Natural killer cell (primary cell): ENCODE measurements at regions not wholly inside any gene's neighbourhood (a gene's known extent, or its start where the extent isn't known, plus 50 kb on each side); places are given as distances from the start of the nearest gene placed in this dataset.

Experiments
- ATAC-seq, 3 donors: fragments of 150-1000 bp in 2 of 3; fragments of 200-7000 bp in 1 of 3; cut with Tn5 transposase; 1 replicate in 1 of 3; 2 replicates in 2 of 3; pipeline ENCODE4 v1.10.0; 2021; ENCODE audit warnings: mild to moderate bottlenecking in 2 of 3, moderate library complexity in 2 of 3
- DNase-seq, 2 donors: peaks; one replicate each; pipeline versions ENCODE4 v3.0.0 to v3.0.0-alpha.2; 2013 to 2021; ENCODE audit warnings: mixed read lengths in 1 of 2
- H3K27ac ChIP-seq: one replicate; pipeline ENCODE4 v1.5.1; 2013; ENCODE audit warnings: mild to moderate bottlenecking, low read length
- H3K27me3 ChIP-seq: one replicate; pipeline ENCODE4 v1.6.1; 2013; ENCODE audit warnings: low read length; ENCODE audit not compliant: control insufficient read depth, insufficient read depth
- H3K36me3 ChIP-seq: one replicate; pipeline ENCODE4 v1.6.1; 2013; ENCODE audit warnings: low read length; ENCODE audit not compliant: control insufficient read depth, insufficient read depth
- H3K4me1 ChIP-seq: one replicate; pipeline ENCODE4 v1.6.1; 2013; ENCODE audit warnings: low read length; ENCODE audit not compliant: control insufficient read depth, insufficient read depth
- H3K4me3 ChIP-seq: one replicate; pipeline ENCODE4 v1.5.1; 2013; ENCODE audit warnings: low read length
- H3K9me3 ChIP-seq: one replicate; pipeline ENCODE4 v1.6.1; 2013; ENCODE audit warnings: low read length; ENCODE audit not compliant: control insufficient read depth, insufficient read depth
- H3K27ac Mint-ChIP-seq, 2 donors: one replicate each; pipeline ENCODE4 v1.8.0; 2022; ENCODE audit warnings: mild to moderate bottlenecking in 2 of 2, mixed read lengths in 2 of 2, moderate library complexity in 1 of 2
- H3K27me3 Mint-ChIP-seq, 2 donors: one replicate each; pipeline ENCODE4 v1.8.0; 2022; ENCODE audit warnings: low read depth in 2 of 2, mixed read lengths in 2 of 2
- H3K36me3 Mint-ChIP-seq: one replicate; pipeline ENCODE4 v1.8.0; 2022; ENCODE audit warnings: mixed read lengths
- H3K4me1 Mint-ChIP-seq, 2 donors: one replicate each; pipeline ENCODE4 v1.8.0; 2022; ENCODE audit warnings: mixed read lengths in 2 of 2
- H3K4me3 Mint-ChIP-seq: one replicate; pipeline ENCODE4 v1.8.0; 2022; ENCODE audit warnings: mild to moderate bottlenecking, moderate library complexity, mixed read lengths
- H3K9me3 Mint-ChIP-seq, 2 donors: one replicate each; pipeline ENCODE4 v1.8.0; 2022; ENCODE audit warnings: mixed read lengths in 2 of 2
- WGBS: methylation state at CpG from one replicate; pipeline ENCODE4 v1.1.7; 2013; ENCODE audit warnings: missing lambda C conversion rate; ENCODE audit not compliant: insufficient coverage; 5-methylcytosine and 5-hydroxymethylcytosine counted together
- intact Hi-C: fragments of 100-400 bp; cut with micrococcal nuclease; formaldehyde crosslinking; loops from one replicate; pipeline ENCODE4 v1.14.2; 2022
- TF ChIP-seq, protein P1 (sequence below): fragments of 200-600 bp; IDR thresholded peaks from one replicate; pipeline ENCODE4 v1.8.0; 2022; ENCODE audit warnings: antibody characterized with exemption

GRCh38 chr1:53400761-53401674 lies 58.2 kb upstream of the DMRTB1 start:
- Mint-ChIP-seq H3K27me3 (peaks cover 0 to 8% of the 10 kb centered on the region in 2 donors), H3K4me3 (no peak overlapping the region), H3K36me3 (no peaks in the 10 kb centered on the region), H3K27ac (no peak overlapping the region), H3K4me1 (no peaks in the 10 kb centered on the region), H3K9me3 (no peaks in the 10 kb centered on the region)
- Histone ChIP-seq H3K27me3 (no peaks in the 10 kb centered on the region), H3K9me3 (no peaks in the 10 kb centered on the region), H3K27ac (no peak overlapping the region), H3K4me1 (no peaks in the 10 kb centered on the region), H3K36me3 (no peaks in the 10 kb centered on the region), H3K4me3 (no peak overlapping the region)
- ATAC-seq, result no peak
- intact Hi-C loops, result no loop called here
- TF ChIP-seq, protein P1, sequence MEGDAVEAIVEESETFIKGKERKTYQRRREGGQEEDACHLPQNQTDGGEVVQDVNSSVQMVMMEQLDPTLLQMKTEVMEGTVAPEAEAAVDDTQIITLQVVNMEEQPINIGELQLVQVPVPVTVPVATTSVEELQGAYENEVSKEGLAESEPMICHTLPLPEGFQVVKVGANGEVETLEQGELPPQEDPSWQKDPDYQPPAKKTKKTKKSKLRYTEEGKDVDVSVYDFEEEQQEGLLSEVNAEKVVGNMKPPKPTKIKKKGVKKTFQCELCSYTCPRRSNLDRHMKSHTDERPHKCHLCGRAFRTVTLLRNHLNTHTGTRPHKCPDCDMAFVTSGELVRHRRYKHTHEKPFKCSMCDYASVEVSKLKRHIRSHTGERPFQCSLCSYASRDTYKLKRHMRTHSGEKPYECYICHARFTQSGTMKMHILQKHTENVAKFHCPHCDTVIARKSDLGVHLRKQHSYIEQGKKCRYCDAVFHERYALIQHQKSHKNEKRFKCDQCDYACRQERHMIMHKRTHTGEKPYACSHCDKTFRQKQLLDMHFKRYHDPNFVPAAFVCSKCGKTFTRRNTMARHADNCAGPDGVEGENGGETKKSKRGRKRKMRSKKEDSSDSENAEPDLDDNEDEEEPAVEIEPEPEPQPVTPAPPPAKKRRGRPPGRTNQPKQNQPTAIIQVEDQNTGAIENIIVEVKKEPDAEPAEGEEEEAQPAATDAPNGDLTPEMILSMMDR, result no peak
- 89% methylated on average over 14 of the region's 14 CpGs for WGBS
- no peak for DNase-seq

DNA sequence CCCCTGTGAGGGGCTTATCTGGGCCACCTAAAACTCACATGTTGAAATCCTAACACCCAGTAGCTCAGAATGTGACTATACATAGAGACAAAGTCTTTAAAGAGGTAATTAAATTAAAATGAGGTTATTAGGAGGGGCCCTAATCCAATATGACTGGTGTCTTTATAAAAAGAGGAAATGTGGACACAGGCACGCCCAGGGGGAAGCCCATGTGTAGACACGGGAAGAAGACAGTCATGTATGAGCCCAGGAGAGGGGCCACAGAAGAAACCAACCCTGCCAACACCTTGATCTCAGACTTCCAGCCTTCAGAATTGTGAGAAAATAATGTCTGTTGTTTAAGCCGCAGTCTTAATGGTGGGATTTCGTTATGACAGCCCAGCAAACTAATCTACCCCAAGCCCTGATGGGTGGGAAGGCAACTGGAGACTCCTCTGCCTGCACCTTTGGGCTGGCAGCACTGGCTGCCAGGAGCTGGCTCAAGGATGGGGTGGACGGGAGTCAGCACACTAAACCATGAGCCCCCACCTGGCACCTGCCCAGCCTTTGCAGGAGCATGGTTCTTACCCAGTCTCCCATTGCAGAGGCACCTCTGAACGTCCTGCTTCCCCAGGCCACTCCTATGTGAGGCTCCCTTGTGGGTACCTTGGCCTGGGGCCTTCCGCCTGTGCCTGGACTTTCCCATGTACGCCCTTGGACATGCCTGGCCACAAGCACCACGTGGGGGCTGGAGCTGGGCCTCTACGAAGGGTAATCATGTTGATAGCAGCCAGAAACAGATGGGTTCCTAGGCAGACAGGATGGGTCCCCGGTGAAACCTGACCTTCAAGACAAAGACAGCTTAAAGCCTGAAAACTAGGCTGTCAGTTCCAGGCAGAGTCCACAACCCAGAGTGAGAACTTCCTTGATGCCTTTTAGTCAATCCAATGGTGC lies 57.1 kb upstream of the DMRTB1 start:
- Mint-ChIP-seq H3K9me3 (no peaks in the 10 kb centered on the region), H3K27me3 (peaks cover 0 to 4% of the 10 kb centered on the region in 2 donors), H3K4me1 (no peaks in the 10 kb centered on the region), H3K4me3 (no peak overlapping the region), H3K36me3 (no peaks in the 10 kb centered on the region), H3K27ac (no peak overlapping the region)
- ATAC-seq (no peak), DNase-seq (no peak)
- H3K27me3 ChIP-seq, result no peaks in the 10 kb centered on the region
- H3K36me3 ChIP-seq, result no peaks in the 10 kb centered on the region
- intact Hi-C loops, result no loop called here
- TF ChIP-seq, protein P1, result no peak
- whole genome bisulfite sequencing, result 76% methylated on average over 10 of the region's 11 CpGs
- H3K27ac ChIP-seq, result no peak overlapping the region
- no peaks in the 10 kb centered on the region for H3K9me3 ChIP-seq
- no peak overlapping the region for H3K4me3 ChIP-seq
- H3K4me1 ChIP-seq, result no peaks in the 10 kb centered on the region

GRCh38 chr1:53402891-53403655 lies 56.1 kb upstream of the DMRTB1 start:
- 95% methylated on average over 9 of the region's 10 CpGs for WGBS
- no peaks in the 10 kb centered on the region for H3K36me3 Mint-ChIP-seq
- no peaks in the 10 kb centered on the region for H3K4me1 ChIP-seq
- DNase-seq, result no peak
- H3K9me3 Mint-ChIP-seq, result no peaks in the 10 kb centered on the region
- no peaks in the 10 kb centered on the region for H3K27me3 ChIP-seq
- intact Hi-C loops, result no loop called here
- H3K4me3 Mint-ChIP-seq, result no peak overlapping the region
- TF ChIP-seq, protein P1, result no peak
- no peak overlapping the region for H3K27ac Mint-ChIP-seq
- no peak for ATAC-seq
- H3K9me3 ChIP-seq, result no peaks in the 10 kb centered on the region
- H3K27me3 Mint-ChIP-seq, result peaks cover 0 to 4% of the 10 kb centered on the region in 2 donors
- H3K27ac ChIP-seq, result no peak overlapping the region
- no peaks in the 10 kb centered on the region for H3K4me1 Mint-ChIP-seq
- no peaks in the 10 kb centered on the region for H3K36me3 ChIP-seq
- no peak overlapping the region for H3K4me3 ChIP-seq
